ENCODE measurements at regions not wholly inside any gene's neighbourhood (a gene's known extent, or its start where the extent isn't known, plus 50 kb on each side); places are given as distances from the start of the nearest gene placed in this dataset.
"Not testable (repeated sequence)": the region's sequence is repeated elsewhere in the genome, so short reads cannot be mapped to it uniquely, and the experiment has no call there.

DNA sequence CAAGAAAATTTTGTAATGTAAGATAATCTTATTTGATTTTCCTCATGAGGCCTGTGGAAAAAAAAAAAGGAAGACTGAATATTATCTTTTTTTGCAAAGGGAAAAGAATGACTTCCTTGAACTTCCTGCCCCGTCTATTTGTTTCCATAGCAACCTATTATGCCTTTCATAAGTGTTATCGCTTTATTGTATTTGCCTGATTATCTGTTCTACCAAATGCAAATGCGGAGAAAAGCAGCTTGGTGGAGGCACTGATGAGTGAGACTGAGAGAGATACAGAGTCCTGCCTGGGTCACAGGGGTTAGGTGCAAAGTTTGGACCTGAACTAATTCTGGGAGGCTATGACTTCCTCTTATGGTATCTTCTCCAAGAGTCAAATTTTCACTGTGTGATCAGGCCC is 334.0 kb upstream of the KCNMB2 start:
- DNase-seq, result no peak

DNA sequence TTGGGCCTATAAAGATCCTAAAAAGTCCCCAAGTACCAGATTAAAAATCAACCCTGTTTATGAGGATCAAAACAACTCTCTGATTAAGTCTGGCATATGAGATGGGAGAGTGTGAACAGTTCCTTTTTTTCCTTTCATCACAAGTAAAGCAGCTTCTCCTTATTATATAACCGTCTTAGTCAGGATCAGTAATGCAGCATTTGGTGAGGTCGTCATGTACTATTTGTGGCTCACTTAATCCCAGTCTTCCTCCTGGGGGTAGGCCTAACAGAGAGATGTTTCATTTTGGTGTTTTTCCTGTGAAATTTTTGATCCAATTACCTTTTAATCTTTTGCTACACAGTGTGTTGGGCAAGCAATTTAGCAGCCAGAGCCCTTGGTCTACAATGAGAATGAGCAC is 333.1 kb upstream of the KCNMB2 start:
- DNase-seq, result peak in 1 of 2 donors; percentile 40

DNA sequence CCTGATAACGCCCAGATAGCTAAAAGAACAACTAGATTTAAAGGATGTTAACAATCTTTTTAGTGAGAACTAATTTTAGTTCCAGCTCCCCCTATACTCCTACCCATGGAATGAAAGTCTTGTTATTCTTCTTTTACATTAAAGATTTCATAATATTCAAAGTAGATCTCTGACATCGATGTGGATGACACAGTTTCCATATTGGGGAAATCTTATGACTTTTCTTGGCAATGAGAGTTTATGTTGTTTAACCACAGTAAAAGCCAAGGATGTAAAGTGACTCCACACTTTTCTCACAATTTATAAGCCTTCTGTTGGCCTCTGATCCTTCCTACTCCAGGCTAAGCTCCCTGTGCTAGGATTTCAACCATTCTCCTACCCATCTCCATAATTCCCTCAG is 332.6 kb upstream of the KCNMB2 start:
- DNase-seq, result no peak

DNA sequence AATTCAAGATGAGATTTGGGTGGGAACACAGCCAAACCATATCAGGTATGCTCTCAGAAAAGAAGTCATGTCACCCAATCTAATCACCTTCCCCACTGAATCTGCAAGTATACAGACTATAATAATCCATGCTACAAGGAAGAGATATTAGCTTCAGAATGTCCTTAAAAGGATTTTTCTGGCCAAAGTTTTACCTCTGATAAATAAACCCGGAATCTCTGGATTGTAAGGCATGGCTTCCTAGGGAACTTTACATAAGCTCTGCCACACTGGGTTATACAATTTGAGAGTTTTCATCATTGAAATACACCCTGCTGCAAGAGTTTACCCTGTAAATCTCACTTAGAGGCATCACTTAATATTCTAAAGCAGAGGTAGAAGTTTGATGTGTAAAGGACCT is 330.5 kb upstream of the KCNMB2 start:
- no peak for DNase-seq

DNA sequence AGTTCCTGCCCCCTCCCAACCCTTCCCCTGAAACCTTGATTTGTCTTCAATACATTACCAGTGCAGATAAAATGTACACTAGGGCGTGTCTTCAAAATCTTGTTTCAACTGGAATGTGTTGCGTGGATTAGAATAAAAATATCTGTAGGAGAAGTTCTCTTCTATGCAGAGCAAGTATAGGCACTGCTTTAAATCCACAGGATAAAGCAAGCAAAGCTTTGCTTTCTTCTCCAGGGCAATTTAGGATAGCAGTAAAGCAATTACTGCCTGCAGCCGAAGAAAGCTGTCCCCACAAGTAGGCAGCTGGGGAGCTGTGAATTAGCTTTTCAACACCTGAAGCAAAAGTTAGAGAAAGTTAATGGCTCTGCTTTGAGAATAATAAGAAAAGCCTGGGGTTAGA is 329.7 kb upstream of the KCNMB2 start:
- DNase-seq, result no peak

DNA sequence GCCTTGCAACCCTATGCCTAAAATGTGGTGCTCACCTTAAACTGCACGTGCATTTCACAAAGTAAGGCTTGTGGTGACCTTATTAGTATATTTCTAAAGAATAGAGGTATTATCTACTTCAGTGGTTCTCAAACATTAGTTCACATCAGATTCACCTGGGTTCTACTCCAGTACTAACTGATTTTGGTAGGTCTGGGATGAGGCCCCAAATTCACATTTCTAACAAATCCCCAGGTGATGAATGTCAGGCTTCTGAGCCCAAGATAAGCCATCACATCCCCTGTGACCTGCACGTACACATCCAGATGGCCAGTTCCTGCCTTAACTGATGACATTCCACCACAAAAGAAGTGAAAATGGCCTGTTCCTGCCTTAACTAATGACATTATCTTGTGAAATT is 329.1 kb upstream of the KCNMB2 start:
- DNase-seq, result not testable (repeated sequence)

DNA sequence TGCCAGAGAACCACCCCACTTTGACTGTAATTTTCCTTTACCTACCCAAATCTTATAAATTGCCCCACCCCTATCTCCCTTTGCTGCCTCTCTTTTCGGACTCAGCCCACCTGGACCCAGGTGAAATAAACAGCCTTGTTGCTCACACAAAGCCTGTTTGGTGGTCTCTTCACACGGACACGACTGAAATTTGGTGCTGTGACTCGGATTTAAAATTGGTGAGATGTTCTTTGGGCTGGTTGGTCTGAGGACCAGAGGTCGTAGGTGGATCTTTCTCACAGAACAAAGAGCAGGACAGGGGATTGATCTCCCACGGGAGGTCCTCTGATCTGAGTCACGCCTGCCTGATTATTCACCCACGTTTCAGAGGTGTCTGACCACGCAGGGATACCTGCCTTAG is 328.6 kb upstream of the KCNMB2 start:
- DNase-seq, result not testable (repeated sequence)

DNA sequence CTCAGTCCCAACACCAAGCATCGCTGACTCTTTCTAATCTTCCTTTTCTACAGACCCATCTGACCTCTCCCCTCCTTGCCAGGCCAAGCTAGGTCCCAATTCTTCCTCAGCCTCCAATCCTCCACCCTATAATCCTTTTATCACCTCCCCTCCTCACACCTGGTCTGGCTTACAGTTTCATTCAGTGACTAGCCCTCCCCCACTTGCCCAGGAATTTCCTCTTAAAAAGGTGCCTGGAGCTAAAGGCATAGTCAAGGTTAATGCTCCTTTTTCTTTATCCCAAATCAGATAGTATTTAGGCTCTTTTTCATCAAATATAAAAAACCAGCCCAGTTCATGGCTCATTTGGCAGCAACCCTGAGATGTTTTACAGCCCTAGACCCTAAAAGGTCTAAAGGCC is 327.1 kb upstream of the KCNMB2 start:
- not testable (repeated sequence) for DNase-seq

DNA sequence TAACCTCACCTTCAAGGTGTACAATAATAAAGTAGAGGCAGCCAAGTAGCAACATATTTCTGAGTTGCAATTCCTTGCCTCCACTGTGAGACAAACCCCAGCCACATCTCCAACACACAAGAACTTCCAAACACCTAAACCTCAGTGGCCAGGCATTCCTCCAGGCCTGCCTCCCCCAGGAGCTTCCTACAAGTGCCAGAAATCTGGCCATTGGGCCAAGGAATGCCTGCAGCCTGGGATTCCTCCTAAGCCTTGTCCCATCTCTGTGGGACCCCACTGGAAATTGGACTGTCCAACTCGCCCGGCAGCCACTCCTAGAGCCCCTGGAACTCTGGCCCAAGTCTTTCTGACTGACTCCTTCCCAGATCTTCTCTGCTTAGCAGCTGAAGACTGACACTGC is 326.6 kb upstream of the KCNMB2 start:
- not testable (repeated sequence) for DNase-seq

DNA sequence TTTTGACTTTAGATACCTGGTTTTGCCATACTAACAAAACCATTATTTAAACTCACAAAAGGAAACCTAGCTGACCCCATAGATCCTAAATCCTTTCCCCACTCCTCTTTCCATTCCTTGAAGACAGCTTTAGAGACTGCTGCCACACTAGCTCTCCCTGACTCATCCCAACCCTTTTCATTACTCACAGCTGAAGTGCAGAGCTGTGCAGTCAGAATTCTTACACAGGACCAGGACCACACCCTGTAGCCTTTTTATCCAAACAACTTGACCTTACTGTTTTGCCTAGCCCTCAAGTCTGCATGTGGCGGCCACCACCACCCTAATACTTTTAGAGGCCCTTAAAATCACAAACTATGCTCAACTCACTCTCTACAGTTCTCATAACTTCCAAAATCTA is 325.1 kb upstream of the KCNMB2 start:
- DNase-seq, result not testable (repeated sequence)

DNA sequence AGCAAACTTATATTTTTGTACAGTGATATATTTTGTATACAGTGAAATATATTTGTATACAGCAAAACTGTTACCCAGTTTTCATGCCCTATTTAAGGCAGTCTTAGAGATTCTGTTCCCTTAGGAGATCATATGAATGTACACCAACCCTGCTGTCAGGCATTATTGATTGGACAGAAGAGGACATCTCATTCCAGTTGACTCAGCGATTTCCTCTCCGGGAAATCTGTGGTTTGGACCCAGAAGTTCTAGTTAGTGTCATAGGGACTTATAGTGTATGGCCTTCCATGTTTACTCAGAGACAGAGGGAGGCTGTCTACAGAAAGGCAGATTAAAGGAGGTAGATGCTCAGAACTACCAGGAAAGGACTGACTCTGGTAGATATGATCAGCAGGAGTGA is 318.8 kb upstream of the KCNMB2 start:
- DNase-seq, result no peak

DNA sequence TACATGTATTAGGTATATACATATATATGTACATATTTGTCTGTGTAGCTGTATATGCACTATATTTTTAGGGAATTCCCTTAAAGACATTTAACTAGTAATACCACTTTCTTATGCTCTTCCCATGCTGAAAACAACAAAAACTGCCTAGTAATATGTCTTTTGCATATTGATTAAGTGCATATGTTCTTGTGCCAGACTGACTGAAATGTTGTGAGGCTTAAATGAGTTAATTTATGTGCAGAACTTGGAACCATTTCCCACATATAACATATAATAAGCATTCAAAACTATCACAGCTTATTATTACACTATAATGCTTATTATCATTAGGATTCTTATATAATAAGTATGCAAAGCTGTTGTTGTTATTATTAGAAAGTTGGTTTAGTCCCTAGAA is 318.0 kb upstream of the KCNMB2 start:
- no peak for DNase-seq

DNA sequence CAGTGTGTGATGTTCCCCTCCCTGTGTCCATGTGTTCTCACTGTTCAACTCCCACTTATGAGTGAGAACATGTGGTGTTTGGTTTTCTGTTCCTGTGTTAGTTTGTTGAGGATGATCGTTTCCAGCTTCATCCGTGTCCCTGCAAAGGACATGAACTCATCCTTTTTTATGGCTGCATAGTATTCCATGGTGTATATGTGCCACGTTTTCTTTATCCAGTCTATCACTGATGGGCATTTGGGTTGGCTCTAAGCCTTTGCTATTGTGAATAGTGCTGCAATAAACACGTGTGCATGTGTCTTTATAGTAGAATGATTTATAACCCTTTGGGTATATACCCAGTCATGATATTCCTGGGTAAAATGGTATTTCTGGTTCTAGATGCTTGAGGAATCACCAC is 316.6 kb upstream of the KCNMB2 start:
- DNase-seq, result not testable (repeated sequence)

DNA sequence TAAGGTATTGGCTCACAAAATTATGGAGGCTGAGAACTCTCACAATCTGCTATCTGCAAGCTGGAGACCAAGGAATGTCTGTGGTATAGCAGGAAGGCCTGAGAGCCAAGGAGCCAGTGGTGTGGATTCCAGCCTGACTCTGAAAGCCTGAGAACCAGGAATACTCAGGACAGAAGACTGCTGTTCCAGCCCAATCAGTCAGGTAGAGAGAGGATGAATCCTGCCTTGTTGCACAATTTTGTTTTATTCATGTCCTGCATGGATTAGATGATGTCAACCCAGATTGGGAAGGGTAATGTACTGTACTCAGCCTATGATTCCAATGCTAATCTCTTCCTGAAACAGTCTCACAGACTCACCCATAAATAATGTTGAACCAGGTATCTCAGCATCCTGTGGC is 312.4 kb upstream of the KCNMB2 start:
- no peak for DNase-seq

DNA sequence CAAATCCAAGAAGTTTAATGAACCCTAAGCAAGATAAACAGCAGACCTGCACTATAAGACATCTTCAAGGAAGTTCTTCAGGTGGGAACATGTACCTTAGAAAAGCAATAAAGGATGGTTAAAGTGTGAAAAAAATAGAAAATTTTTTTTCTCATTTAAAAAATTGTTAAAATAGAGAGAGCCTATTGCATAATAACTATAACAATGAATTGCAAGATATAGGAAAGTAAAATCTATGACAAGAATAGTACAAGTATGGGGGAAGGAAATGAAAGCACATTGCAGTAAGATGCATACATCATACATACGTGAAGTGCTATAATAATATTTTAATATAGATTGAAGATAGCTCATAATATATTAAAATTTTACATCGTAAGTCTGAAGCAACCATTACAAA is 310.1 kb upstream of the KCNMB2 start:
- no peak for DNase-seq

DNA sequence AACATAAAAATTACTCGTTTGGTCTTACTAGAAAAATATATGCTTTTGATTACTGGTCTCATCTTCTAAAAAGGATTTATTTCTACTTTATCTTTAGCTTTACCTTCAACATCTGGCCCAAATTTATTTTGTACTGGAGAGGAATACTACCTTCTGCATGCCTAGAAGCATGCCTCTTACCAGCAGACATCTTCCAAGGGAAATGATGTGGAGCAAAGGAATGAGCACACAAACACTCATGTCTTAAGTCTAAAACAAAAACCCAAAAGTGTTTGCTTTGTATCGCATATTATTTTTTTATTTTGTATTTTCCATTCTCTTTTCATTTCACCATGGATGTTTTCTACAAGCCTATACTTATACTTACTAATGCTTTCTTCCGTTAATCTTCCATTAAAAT is 304.6 kb upstream of the KCNMB2 start:
- no peak for DNase-seq

DNA sequence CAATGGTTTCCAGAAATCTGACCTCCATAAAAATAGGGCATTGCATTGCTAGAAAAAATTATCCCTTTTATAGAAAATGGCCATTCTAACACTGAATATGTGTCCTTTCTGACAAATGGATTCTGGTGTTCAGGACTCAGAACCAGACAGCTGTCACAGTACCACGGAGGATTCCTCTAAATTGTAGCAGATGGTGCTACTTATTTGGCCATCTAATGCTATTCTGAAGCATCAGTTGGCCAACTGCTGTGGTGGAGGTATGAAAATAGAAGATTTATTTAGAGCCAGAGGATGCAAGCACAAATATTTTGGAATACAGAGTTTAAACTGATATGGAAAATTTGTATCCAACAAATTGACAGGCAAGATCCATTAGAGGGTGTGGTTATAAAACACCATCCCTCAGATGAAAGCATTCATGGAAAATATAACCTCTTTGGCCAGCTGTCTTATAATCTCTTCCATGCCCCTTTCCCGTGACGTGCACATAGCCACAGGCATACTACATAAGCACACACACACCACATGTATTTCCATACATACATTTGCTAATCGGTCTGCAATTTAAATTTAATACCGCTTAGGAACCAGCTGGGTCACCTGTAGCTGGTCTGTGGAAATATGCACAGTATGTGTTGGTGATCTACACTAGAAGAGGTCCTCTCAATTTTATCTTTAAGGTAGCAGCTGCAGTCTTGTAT is 302.7 kb upstream of the KCNMB2 start:
- no peak for DNase-seq

DNA sequence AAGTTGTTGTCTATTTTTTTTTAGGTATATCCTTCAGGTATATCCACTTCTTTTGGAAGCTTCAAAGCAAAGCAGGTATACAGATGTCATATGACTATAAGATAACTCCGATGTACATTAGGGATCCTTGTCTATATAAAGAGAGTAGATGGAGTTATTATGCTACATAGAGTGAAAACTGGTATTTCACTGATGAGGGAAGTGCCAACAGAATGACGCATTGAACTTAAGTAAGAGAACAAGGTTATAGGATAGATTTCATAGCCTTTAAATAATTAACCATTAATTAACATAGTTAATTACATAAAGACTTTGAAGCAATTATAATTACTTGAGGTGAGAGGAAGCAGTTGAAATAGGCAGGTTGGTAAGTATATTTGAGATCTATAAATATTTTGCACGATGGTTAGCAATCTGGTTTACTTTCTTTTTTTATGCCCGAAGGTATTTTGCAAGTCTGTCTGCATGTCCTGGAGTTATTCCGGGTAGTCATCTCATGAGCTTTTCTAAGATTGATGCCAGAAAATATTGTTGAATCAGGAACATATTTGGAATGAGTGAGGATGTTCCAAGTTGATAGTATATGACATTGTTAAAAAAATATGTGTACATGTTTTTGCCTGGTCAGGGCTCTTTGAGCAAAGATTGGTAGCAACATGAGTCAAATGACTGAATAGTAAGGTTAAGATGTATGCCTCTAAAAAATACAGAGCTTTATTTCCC is 299.5 kb upstream of the KCNMB2 start:
- DNase-seq, result no peak

DNA sequence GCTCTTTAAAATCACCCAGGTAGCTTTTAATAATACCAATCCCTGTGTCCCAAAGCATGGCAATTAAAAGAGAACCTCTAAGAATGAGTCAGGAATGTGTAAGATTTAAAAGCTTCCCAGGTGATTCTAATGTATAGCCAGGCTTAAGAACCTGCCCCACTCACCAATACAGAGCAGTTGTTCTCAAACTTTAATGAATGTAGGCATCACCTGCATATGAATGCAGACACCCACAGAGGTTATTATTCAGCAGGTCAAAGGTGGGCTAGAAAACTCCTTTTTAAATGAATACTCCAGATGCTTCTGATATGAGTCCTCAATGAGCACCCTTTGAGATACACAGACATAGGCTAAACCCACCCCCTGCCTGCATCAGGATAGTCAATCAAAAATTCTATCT is 298.1 kb upstream of the KCNMB2 start:
- DNase-seq, result no peak

DNA sequence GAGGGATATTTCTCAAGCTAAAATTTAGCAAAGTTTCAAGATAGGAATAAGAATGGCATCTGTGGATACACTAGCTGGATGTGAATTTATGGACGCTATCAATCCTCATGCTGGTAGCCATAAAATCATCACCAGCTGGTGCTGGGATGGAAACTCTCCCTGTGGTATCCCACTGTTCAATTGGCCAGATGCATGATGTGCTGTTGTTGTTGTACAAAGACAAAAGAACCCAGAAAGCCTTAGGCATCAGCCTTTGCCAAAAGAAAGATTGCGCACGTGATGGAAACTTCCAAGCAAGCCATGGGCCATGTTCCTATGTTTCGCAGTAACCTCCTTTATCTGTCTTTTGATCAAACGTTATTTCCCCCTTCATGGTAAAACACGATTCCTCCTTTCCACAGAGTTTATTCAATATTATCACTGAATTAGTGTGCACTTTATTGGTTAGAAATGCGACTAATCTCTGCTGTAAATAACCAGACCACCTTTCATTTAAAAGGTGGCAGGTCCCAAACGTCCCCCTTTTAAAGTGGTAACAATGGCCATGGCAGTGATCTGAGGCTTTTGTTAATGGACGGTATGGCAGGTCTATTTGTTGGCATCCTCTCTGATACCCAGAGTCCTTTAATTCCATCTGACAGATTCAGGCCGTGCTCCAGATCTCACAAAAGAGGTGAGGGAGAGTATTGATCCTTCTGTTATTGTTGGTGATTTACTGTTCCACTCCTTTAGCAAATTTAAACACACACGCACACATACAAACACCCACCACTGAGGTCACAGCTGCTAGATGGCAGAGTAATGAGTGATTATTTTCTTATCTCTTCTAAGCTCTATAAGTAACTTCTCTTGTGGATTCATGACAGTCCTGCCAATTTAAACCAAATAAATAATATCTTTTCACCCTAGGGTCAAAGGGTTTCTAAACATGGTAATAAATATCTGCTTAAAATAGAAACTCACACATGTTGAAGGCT is 291.2 kb upstream of the KCNMB2 start:
- DNase-seq, result no peak

DNA sequence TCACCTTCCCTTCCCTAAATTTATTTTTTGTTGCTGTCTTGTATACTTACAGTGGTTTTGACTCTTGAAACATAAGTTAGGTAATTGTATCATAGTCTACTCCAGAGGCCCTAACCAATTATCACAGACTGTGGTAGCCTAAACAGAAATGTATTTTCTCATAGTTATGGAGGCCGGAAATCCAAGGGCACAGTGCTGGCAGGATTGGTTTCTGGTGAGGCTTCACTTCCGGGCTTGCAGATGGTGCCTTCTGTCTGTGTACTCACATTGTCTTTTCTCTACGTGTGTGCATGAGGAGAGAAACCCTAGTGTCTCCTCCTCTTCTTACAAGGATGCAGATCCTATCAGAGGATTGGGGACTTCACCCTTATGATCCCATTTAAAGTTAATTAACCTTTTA is 290.2 kb upstream of the KCNMB2 start:
- no peak for DNase-seq

DNA sequence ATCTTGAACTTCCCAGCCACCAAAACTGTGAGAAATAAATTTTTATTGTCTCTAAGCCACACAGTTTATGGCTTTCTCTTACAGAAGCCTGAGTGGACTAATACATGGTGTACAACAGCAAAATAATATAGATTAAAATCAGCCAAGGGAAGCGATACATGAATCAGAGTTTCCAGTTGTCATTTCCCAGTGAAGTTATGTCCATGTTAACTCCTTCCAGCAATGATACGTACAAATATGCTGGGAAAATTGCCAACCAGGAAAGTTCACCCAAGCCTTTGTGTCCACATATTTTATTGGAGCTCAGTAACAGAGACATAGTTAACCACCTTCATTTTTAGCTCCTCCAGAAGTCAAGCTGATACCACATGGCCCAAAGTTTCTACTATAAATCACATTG is 280.9 kb upstream of the KCNMB2 start:
- no peak for DNase-seq

DNA sequence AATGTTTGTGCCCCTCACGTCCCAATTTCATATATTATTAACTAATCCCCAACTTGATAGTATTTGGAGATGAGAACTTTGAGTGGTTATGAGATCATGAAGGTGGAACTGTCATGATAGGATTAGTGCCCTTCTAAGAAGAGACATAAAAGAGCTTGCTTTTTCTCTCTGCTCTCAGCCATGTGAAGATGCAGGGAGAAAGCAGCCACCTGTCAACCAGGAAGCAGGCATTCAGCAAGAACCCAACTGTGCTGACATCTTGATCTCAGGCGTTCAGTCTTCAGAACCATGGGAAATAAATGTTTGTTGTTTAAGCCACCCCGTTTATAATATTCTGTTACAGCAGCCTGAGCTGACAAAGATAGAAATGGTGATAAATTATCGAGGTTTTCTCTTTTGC is 278.7 kb upstream of the KCNMB2 start:
- DNase-seq, result no peak

DNA sequence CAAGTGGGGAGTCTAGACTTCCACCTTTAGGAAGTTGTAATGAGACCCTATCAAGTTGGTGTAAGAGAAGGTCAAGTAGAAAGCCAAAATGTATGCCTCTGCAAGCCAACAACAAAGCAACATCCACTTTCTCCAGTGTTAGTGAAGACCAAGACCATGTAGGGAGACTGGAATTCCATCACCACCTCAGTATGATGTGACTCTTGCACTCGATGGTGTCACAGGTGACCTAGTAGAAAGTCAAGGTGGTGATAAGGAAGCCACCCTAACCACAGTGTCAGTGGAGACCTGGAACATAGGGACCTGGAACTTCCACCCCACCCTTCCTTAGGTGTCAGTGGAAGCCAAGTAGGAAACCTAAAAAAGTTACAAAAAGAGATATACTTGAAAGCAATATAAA is 278.1 kb upstream of the KCNMB2 start:
- DNase-seq, result no peak
